CD4-positive, alpha-beta T cell (primary cell): ENCODE measurements at regions not wholly inside any gene's neighbourhood (a gene's known extent, or its start where the extent isn't known, plus 50 kb on each side); places are given as distances from the start of the nearest gene placed in this dataset.
"Not testable (repeated sequence)": the region's sequence is repeated elsewhere in the genome, so short reads cannot be mapped to it uniquely, and the experiment has no call there.

Source experiments
- ATAC-seq: fragments of 200-7000 bp; cut with Tn5 transposase; one replicate; pipeline ENCODE4 v1.10.0; 2022; ENCODE audit warnings: mild to moderate bottlenecking; ENCODE audit not compliant: poor library complexity
- CTCF ChIA-PET: fragments of 350-600 bp; sonication (Branson Sonifier 250); formaldehyde crosslinking; loops from one replicate; lab custom pipeline; 2021; ENCODE audit warnings: antibody characterized with exemption, inconsistent platforms; lab: Charles Lee
- POLR2A ChIA-PET: fragments of 350-600 bp; sonication (Branson Sonifier 250); formaldehyde crosslinking; loops from one replicate; lab custom pipeline; 2021; ENCODE audit warnings: antibody characterized with exemption, inconsistent platforms; lab: Charles Lee
- DNase-seq, 14 experiments: peaks; one replicate each; pipeline ENCODE4 v3.0.0-alpha.2; 2013 to 2020; ENCODE audit warnings: mixed read lengths in 2 of 14
- H3K27ac ChIP-seq, 2 donors: one replicate each; pipeline versions ENCODE4 v1.5.1 to v1.7.0; 2013; ENCODE audit warnings: low read length in 2 of 2, low read depth in 1 of 2, mild to moderate bottlenecking in 1 of 2
- H3K27me3 ChIP-seq, 2 experiments: 1 replicate in 1 of 2; 2 replicates in 1 of 2; pipeline versions ENCODE4 v1.6.1 to v1.7.0; 2013; ENCODE audit warnings: low read length in 2 of 2, control low read depth in 1 of 2, mild to moderate bottlenecking in 1 of 2, moderate library complexity in 1 of 2; ENCODE audit not compliant: insufficient read depth in 2 of 2, control insufficient read depth in 1 of 2
- H3K36me3 ChIP-seq: one replicate; pipeline ENCODE4 v1.6.1; 2013; ENCODE audit warnings: low read length, control low read depth; ENCODE audit not compliant: insufficient read depth
- H3K4me1 ChIP-seq: one replicate; pipeline ENCODE4 v1.6.1; 2013; ENCODE audit warnings: low read length, control low read depth; ENCODE audit not compliant: insufficient read depth
- H3K4me3 ChIP-seq: one replicate; pipeline ENCODE4 v1.5.1; 2013; ENCODE audit warnings: mild to moderate bottlenecking, low read length, moderate library complexity
- H3K9me3 ChIP-seq, 2 experiments: 1 replicate in 1 of 2; 2 replicates in 1 of 2; pipeline versions ENCODE4 v1.6.1 to v1.7.0; 2013; ENCODE audit warnings: low read length in 2 of 2, mild to moderate bottlenecking in 2 of 2, control low read depth in 1 of 2, moderate library complexity in 1 of 2; ENCODE audit not compliant: control insufficient read depth in 1 of 2, insufficient read depth in 1 of 2
- H3K27ac Mint-ChIP-seq: one replicate; pipeline ENCODE4 v1.8.0; 2020; ENCODE audit warnings: mixed read lengths
- H3K27me3 Mint-ChIP-seq: one replicate; pipeline ENCODE4 v1.8.0; 2021; ENCODE audit warnings: mixed read lengths
- H3K36me3 Mint-ChIP-seq: one replicate; pipeline ENCODE4 v1.8.0; 2021; ENCODE audit warnings: low read depth, mixed read lengths
- H3K4me1 Mint-ChIP-seq: one replicate; pipeline ENCODE4 v1.8.0; 2021; ENCODE audit warnings: low read depth, mixed read lengths
- H3K4me3 Mint-ChIP-seq: one replicate; pipeline ENCODE4 v1.8.0; 2020; ENCODE audit warnings: mild to moderate bottlenecking, mixed read lengths
- H3K9me3 Mint-ChIP-seq: one replicate; pipeline ENCODE4 v1.8.0; 2020; ENCODE audit warnings: mixed read lengths
- CTCF ChIP-seq: fragments of 200-600 bp; IDR thresholded peaks from one replicate; pipeline ENCODE4 v1.8.0; 2022; ENCODE audit warnings: antibody characterized with exemption, mild to moderate bottlenecking
- intact Hi-C, 2 experiments: fragments of 100-400 bp; cut with DNase I in 1 of 2; cut with micrococcal nuclease in 1 of 2; formaldehyde crosslinking; loops; one replicate each; pipeline versions ENCODE4 v1.15.1 to v1.9.0; 2023 to 2025; cut with DNase I, micrococcal nuclease

GRCh38 chr9:18297056-18297841, 176.7 kb upstream of the ADAMTSL1 start:
- Mint-ChIP-seq H3K4me3 (no peak overlapping the region), H3K27me3 (peaks cover 4% of the 10 kb centered on the region), H3K36me3 (no peaks in the 10 kb centered on the region), H3K4me1 (no peaks in the 10 kb centered on the region), H3K9me3 (no peaks in the 10 kb centered on the region), H3K27ac (no peak overlapping the region)
- no peak overlapping the region for H3K27ac ChIP-seq
- TF ChIP-seq CTCF = no peak
- intact Hi-C loops = no loop called here
- no peak for DNase-seq
- H3K4me3 ChIP-seq = no peak overlapping the region
- POLR2A ChIA-PET = no interaction called here
- no peaks in the 10 kb centered on the region for H3K9me3 ChIP-seq
- no peak for ATAC-seq
- peaks cover 0 to 2% of the 10 kb centered on the region in 2 experiments for H3K27me3 ChIP-seq
- H3K4me1 ChIP-seq = no peaks in the 10 kb centered on the region
- no peaks in the 10 kb centered on the region for H3K36me3 ChIP-seq
- CTCF ChIA-PET = no interaction called here

DNA sequence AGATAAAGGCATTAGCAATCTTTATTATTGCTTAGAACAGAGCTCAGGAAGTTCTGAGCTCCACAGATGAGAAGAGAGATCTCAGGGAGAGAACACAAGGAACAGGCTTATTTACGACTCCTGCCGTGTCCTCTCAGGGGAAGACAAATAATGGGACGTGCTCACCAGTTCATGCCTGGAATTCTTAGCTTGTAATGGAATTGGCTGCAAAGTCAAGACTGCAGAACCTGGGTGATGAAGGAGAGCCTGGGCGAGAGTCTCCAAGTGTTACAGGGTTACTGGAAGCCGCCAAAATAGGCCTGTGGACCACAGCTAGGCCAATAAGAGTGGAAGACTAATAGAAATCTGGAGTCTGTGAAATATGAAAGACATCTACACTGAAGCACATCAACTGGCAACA, 174.5 kb upstream of the ADAMTSL1 start:
- Histone ChIP-seq H3K4me1 (no peaks in the 10 kb centered on the region), H3K9me3 (no peaks in the 10 kb centered on the region), H3K36me3 (no peaks in the 10 kb centered on the region), H3K4me3 (no peak overlapping the region), H3K27me3 (peaks cover 0 to 2% of the 10 kb centered on the region in 2 experiments), H3K27ac (no peak overlapping the region)
- H3K36me3 Mint-ChIP-seq = no peaks in the 10 kb centered on the region
- ChIA-PET POLR2A (no interaction called here), CTCF (no interaction called here)
- ATAC-seq (no peak), DNase-seq (no peak)
- intact Hi-C loops = no loop called here
- H3K4me1 Mint-ChIP-seq = no peaks in the 10 kb centered on the region
- H3K27me3 Mint-ChIP-seq = peaks cover 9% of the 10 kb centered on the region
- H3K4me3 Mint-ChIP-seq = no peak overlapping the region
- no peak for TF ChIP-seq CTCF
- H3K27ac Mint-ChIP-seq = no peak overlapping the region
- no peaks in the 10 kb centered on the region for H3K9me3 Mint-ChIP-seq

GRCh38 chr9:18305167-18305806, 168.7 kb upstream of the ADAMTSL1 start:
- H3K4me3 ChIP-seq, ATAC-seq, CTCF ChIA-PET, intact Hi-C loops, H3K4me1 ChIP-seq, H3K27me3 ChIP-seq, H3K9me3 ChIP-seq, H3K36me3 Mint-ChIP-seq, POLR2A ChIA-PET, H3K4me3 Mint-ChIP-seq, DNase-seq, H3K27me3 Mint-ChIP-seq, H3K36me3 ChIP-seq, H3K4me1 Mint-ChIP-seq, H3K27ac ChIP-seq, H3K27ac Mint-ChIP-seq, H3K9me3 Mint-ChIP-seq: not testable (repeated sequence)
